ENCODE measurements at regions not wholly inside any gene's neighbourhood (a gene's known extent, or its start where the extent isn't known, plus 50 kb on each side); places are given as distances from the start of the nearest gene placed in this dataset.
"Not testable (repeated sequence)": the region's sequence is repeated elsewhere in the genome, so short reads cannot be mapped to it uniquely, and the experiment has no call there.

DNA sequence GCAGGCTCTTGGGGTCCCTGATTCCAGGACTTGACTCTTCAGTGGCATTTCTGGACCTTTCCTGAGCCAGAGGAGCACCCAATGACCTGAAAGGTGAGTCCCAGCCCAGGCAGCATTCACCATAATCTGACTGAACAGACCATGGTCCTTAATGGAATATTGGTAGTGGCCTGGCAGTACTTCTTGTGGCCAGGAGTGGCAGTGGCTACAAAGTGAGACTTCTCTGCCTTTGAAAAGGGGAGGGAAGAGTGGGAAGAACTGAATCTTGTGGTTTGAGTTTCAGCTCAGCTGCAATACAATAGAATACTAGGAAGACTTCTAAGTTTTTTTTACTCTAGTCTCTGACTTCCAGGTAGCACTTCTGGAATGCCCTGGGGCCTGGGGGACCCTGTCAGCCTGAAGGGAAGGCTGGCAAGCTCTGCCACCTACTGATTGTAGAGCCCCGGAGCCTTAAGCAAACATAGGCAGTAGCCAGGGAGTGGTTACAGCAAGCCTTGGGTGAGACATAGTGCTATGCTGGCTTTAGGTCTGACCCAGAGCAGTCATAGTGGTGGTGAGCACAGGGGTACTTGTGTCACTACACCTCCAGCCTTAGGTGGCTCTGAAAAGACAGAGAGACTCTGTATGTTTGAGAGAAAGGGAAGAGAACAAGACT is 674.2 kb upstream of the MANEA start:
- no peak overlapping the region for H3K4me2 ChIP-seq (ENCODE audit: low read length)
- no peak overlapping the region for H3K9ac ChIP-seq
- no peaks in the 10 kb centered on the region for H3K79me2 ChIP-seq
- H3K27ac ChIP-seq, result no peak overlapping the region
- TF ChIP-seq, protein P1, sequence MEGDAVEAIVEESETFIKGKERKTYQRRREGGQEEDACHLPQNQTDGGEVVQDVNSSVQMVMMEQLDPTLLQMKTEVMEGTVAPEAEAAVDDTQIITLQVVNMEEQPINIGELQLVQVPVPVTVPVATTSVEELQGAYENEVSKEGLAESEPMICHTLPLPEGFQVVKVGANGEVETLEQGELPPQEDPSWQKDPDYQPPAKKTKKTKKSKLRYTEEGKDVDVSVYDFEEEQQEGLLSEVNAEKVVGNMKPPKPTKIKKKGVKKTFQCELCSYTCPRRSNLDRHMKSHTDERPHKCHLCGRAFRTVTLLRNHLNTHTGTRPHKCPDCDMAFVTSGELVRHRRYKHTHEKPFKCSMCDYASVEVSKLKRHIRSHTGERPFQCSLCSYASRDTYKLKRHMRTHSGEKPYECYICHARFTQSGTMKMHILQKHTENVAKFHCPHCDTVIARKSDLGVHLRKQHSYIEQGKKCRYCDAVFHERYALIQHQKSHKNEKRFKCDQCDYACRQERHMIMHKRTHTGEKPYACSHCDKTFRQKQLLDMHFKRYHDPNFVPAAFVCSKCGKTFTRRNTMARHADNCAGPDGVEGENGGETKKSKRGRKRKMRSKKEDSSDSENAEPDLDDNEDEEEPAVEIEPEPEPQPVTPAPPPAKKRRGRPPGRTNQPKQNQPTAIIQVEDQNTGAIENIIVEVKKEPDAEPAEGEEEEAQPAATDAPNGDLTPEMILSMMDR (IDR thresholded peaks at IDR 0.05), result no peak
- no peaks in the 10 kb centered on the region for H3K4me1 ChIP-seq
- no peaks in the 10 kb centered on the region for H3K36me3 ChIP-seq (ENCODE audit: control insufficient read depth, insufficient read depth, low read length)
- H2AFZ ChIP-seq, result no peak overlapping the region
- H3K27me3 ChIP-seq (ENCODE audit: control insufficient read depth, insufficient read depth, low read length), result no peaks in the 10 kb centered on the region
- H3K4me3 ChIP-seq (ENCODE audit: low read depth, low read length), result no peak overlapping the region
- H3K9me3 ChIP-seq (ENCODE audit: control insufficient read depth, low read length), result no peaks in the 10 kb centered on the region

DNA sequence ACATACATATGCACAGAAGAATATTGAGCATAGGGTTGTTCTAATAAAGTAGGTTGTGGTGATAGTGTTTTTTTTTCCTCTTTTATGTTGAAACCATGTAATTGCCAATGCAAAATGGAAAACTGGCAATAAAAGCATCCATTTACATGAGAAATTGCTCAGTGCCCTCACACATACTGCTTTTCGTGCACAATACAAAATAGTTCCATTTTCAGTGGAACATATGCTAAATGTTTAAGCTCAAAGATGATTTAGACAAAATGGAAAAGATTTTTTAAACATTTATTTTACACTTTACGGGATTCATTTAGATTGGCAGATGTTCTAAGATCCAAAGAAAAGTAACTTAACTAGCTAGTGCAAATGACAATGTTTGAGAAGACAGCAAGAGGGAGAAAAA is 678.1 kb upstream of the MANEA start:
- Histone ChIP-seq H3K79me2 (no peaks in the 10 kb centered on the region), H3K27me3 (ENCODE audit: control insufficient read depth, insufficient read depth, low read length) (no peaks in the 10 kb centered on the region), H3K4me3 (ENCODE audit: low read depth, low read length) (no peak overlapping the region), H3K36me3 (ENCODE audit: control insufficient read depth, insufficient read depth, low read length) (no peaks in the 10 kb centered on the region), H3K9me3 (ENCODE audit: control insufficient read depth, low read length) (no peaks in the 10 kb centered on the region), H3K9ac (no peak overlapping the region), H3K4me1 (no peaks in the 10 kb centered on the region), H2AFZ (no peak overlapping the region), H3K4me2 (ENCODE audit: low read length) (no peak overlapping the region), H3K27ac (no peak overlapping the region)
- TF ChIP-seq, protein P1 (IDR thresholded peaks at IDR 0.05), result no peak

DNA sequence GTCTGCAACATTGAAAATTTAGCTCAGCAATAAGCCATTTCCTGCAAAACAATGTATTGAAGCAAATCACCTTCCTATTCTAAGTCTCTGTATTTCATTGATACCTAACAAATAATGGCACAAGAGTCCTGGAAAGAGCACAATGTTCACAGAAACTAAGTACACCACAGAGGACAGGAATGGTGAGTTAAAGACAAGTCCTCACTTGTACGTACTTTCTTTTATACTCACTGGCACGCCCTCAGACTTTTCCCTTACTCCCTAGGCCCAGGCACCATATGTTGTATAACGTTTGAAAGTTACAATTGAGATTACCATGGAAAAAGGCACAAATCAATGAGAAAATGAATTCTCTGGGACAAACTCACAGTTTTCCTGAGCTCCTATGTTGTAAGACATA is 683.0 kb upstream of the MANEA start:
- Histone ChIP-seq H3K9me3 (ENCODE audit: control insufficient read depth, low read length) (no peaks in the 10 kb centered on the region), H3K4me1 (no peaks in the 10 kb centered on the region), H3K4me2 (ENCODE audit: low read length) (no peak overlapping the region), H3K27ac (no peak overlapping the region), H3K4me3 (ENCODE audit: low read depth, low read length) (no peak overlapping the region), H3K27me3 (ENCODE audit: control insufficient read depth, insufficient read depth, low read length) (no peaks in the 10 kb centered on the region), H3K9ac (no peak overlapping the region), H3K36me3 (ENCODE audit: control insufficient read depth, insufficient read depth, low read length) (no peaks in the 10 kb centered on the region), H3K79me2 (no peaks in the 10 kb centered on the region), H2AFZ (no peak overlapping the region)
- TF ChIP-seq, protein P1 (IDR thresholded peaks at IDR 0.05), result no peak

DNA sequence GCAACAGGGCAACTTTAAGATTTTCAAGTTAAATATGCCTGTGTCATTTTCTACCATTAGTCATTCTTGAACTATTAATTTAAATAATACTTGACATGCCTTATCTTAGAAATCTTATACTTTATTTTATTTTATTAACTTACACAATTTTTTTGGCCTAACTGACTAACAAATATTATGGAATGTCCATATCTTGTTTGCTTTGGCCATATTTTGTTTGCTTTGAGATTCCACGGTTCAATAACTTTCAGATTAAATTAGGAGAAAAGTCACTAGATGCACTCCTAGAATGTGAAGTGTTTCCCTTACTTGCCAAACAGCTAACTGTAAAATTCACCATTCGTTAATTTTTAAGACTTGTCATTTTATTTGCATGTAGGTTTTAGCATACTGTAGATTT is 684.0 kb upstream of the MANEA start:
- Histone ChIP-seq H3K36me3 (ENCODE audit: control insufficient read depth, insufficient read depth, low read length) (no peaks in the 10 kb centered on the region), H3K9me3 (ENCODE audit: control insufficient read depth, low read length) (no peaks in the 10 kb centered on the region), H3K4me1 (no peaks in the 10 kb centered on the region), H3K4me2 (ENCODE audit: low read length) (no peak overlapping the region), H3K4me3 (ENCODE audit: low read depth, low read length) (no peak overlapping the region), H3K79me2 (no peaks in the 10 kb centered on the region), H3K9ac (no peak overlapping the region), H3K27ac (no peak overlapping the region), H3K27me3 (ENCODE audit: control insufficient read depth, insufficient read depth, low read length) (no peaks in the 10 kb centered on the region), H2AFZ (no peak overlapping the region)
- TF ChIP-seq, protein P1 (IDR thresholded peaks at IDR 0.05), result no peak

DNA sequence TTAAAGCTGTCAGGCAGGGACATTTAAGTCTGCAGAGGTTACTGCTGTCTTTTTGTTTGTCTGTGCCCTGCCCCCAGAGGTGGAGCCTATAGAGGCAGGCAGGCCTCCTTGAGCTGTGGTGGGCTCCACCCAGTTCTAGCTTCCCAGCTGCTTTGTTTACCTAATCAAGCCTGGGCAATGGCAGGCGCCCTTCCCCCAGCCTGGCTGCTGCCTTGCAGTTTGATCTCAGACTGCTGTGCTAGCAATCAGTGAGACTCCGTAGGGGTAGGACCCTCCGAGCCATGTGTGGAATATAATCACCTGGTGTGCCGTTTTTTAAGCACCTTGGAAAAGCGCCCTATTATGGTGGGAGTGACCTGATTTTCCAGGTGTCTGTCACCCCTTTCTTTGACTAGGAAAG is 703.5 kb upstream of the MANEA start:
- not testable (repeated sequence) for H2AFZ ChIP-seq; H3K27me3 ChIP-seq (ENCODE audit: control insufficient read depth, insufficient read depth, low read length); H3K9ac ChIP-seq; H3K79me2 ChIP-seq; H3K4me2 ChIP-seq (ENCODE audit: low read length); H3K27ac ChIP-seq; H3K36me3 ChIP-seq (ENCODE audit: control insufficient read depth, insufficient read depth, low read length); H3K4me3 ChIP-seq (ENCODE audit: low read depth, low read length); H3K4me1 ChIP-seq; H3K9me3 ChIP-seq (ENCODE audit: control insufficient read depth, low read length)
